ENCODE measurements at regions not wholly inside any gene's neighbourhood (a gene's known extent, or its start where the extent isn't known, plus 50 kb on each side); places are given as distances from the start of the nearest gene placed in this dataset.
A peak's percentile ranks its signal among the peaks of the same experiment; 100 is the strongest.

- peak; percentile 88 for DNase-seq (ENCODE audit: low read depth)
- H3K4me3 ChIP-seq (ENCODE audit: low read depth, low read length) = no peak overlapping the region
- no peak for TF ChIP-seq CTCF (IDR thresholded peaks at IDR 0.05; ENCODE audit: insufficient read depth, low read depth, low read length)
Measured at GRCh38 chr1:67570486-67571143, 114.4 kb upstream of the GADD45A start.

GRCh38 chr1:67571406-67571805 is 113.6 kb upstream of the GADD45A start:
- DNase-seq (ENCODE audit: low read depth) = no peak
- TF ChIP-seq CTCF (IDR thresholded peaks at IDR 0.05; ENCODE audit: insufficient read depth, low read depth, low read length) = no peak
- no peak overlapping the region for H3K4me3 ChIP-seq (ENCODE audit: low read depth, low read length)

- H3K4me3 ChIP-seq (ENCODE audit: low read depth, low read length) = no peak overlapping the region
- TF ChIP-seq CTCF (IDR thresholded peaks at IDR 0.05; ENCODE audit: insufficient read depth, low read depth, low read length) = no peak
- DNase-seq (ENCODE audit: low read depth) = peak; percentile 33
Measured at GRCh38 chr1:67571901-67572593, 113.0 kb upstream of the GADD45A start.

- DNase-seq (ENCODE audit: low read depth) = no peak
- TF ChIP-seq CTCF (IDR thresholded peaks at IDR 0.05; ENCODE audit: insufficient read depth, low read depth, low read length) = no peak
- no peak overlapping the region for H3K4me3 ChIP-seq (ENCODE audit: low read depth, low read length)
Measured at GRCh38 chr1:67572594-67573221, 112.3 kb upstream of the GADD45A start.

GRCh38 chr1:67573311-67573872 is 111.6 kb upstream of the GADD45A start:
- H3K4me3 ChIP-seq (ENCODE audit: low read depth, low read length) = no peak overlapping the region
- DNase-seq (ENCODE audit: low read depth) = no peak

GRCh38 chr1:67574221-67574620 is 110.8 kb upstream of the GADD45A start:
- no peak overlapping the region for H3K4me3 ChIP-seq (ENCODE audit: low read depth, low read length)
- no peak for DNase-seq (ENCODE audit: low read depth)
- no peak for TF ChIP-seq CTCF (IDR thresholded peaks at IDR 0.05; ENCODE audit: insufficient read depth, low read depth, low read length)

More at GRCh38 chr1:67573311-67573872, 111.6 kb upstream of the GADD45A start:
- no peak for TF ChIP-seq CTCF (IDR thresholded peaks at IDR 0.05; ENCODE audit: insufficient read depth, low read depth, low read length)
